ENCODE measurements at regions not wholly inside any gene's neighbourhood (a gene's known extent, or its start where the extent isn't known, plus 50 kb on each side); places are given as distances from the start of the nearest gene placed in this dataset.

GRCh38 chr17:11056926-11057325, 184.1 kb upstream of the SHISA6 start:
- ChIA-PET POLR2A (ENCODE audit: low non-redundant PET) (no interaction called here), CTCF (no interaction called here)
- TF ChIP-seq, protein P1, sequence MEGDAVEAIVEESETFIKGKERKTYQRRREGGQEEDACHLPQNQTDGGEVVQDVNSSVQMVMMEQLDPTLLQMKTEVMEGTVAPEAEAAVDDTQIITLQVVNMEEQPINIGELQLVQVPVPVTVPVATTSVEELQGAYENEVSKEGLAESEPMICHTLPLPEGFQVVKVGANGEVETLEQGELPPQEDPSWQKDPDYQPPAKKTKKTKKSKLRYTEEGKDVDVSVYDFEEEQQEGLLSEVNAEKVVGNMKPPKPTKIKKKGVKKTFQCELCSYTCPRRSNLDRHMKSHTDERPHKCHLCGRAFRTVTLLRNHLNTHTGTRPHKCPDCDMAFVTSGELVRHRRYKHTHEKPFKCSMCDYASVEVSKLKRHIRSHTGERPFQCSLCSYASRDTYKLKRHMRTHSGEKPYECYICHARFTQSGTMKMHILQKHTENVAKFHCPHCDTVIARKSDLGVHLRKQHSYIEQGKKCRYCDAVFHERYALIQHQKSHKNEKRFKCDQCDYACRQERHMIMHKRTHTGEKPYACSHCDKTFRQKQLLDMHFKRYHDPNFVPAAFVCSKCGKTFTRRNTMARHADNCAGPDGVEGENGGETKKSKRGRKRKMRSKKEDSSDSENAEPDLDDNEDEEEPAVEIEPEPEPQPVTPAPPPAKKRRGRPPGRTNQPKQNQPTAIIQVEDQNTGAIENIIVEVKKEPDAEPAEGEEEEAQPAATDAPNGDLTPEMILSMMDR (conservative IDR thresholded peaks at IDR 0.05; ENCODE audit: low read depth) = no peak
- no peak overlapping the region for H3K27ac ChIP-seq
- no peak for DNase-seq (ENCODE audit: low spot score)

DNA sequence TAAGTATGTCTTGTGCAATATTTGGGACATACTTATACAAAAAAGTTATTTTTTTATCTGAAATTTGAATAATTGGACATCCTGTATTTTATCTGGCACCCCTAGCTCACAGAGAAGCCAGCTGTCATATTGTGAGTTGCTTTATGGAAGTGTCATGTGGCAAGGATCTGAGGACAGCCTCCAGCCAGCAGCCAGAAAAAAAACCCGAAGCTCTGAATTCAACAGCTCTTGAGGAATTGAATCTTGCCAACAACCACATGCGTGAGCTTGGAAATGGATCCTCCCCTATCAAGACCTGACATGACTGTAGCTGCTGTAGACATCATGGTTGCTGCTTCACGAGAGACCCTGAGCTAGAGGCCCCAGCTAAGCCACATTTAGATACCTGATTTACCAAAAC, 187.2 kb upstream of the SHISA6 start:
- no peak for DNase-seq (ENCODE audit: low spot score)
- POLR2A ChIA-PET (ENCODE audit: low non-redundant PET) = no interaction called here
- CTCF ChIA-PET = no interaction called here
- no peak overlapping the region for H3K27ac ChIP-seq
- TF ChIP-seq, protein P1 (conservative IDR thresholded peaks at IDR 0.05; ENCODE audit: low read depth) = no peak

- DNase-seq (ENCODE audit: low spot score) = no peak
- ChIA-PET CTCF (no interaction called here), POLR2A (ENCODE audit: low non-redundant PET) (no interaction called here)
- TF ChIP-seq, protein P1 (conservative IDR thresholded peaks at IDR 0.05; ENCODE audit: low read depth) = no peak
- H3K27ac ChIP-seq = no peak overlapping the region
Measured at GRCh38 chr17:11049539-11049938, 191.5 kb upstream of the SHISA6 start.

DNA sequence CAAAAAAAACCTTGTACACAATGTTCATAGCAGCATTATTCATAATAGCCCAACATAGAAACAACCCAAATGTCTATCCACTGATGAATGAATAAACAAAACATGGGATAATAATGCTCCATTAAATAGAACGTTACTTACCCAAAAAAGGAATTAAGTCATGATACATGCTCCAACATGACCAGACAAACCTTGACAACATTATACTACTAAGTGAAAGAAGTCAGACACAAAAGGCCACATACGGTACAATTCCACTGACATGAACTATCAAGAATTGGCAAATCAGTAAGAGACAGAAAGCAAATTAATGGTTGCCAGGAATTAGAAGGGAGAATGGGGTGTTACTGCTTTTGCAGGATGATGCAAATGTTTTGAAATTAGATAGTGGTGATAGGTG, 193.8 kb upstream of the SHISA6 start:
- CTCF ChIA-PET = no interaction called here
- POLR2A ChIA-PET (ENCODE audit: low non-redundant PET) = no interaction called here

DNA sequence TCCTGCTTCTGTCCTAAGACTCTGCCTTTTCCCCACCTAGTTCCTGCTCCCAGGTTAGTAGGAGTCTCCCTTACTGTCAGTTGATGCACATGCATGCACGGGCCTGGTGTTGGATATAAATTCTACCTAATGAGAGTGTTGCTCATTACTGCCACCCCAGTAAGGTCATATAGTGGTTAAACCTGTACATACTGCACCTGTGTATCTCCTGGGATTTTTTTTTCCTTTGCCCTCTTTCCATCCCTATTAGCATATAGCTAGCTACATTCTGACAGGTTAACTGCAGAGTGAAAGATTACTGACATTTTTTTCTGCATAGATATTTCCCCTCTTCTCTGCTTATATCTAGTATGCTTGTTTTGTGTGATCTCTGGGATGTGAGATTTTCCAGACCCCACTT, 201.5 kb upstream of the PIRT start:
- TF ChIP-seq, protein P1 (conservative IDR thresholded peaks at IDR 0.05; ENCODE audit: low read depth) = no peak
- DNase-seq (ENCODE audit: low spot score) = no peak
- no peak overlapping the region for H3K27ac ChIP-seq
- POLR2A ChIA-PET (ENCODE audit: low non-redundant PET) = no interaction called here
- CTCF ChIA-PET = interaction anchor here (0.7 kb wide), 1 partner anchor 940 kb away, joined by 3 read pairs; no protein-coding TSS in a partner anchor

More for the DNA sequence above, 193.8 kb upstream of the SHISA6 start:
- no peak overlapping the region for H3K27ac ChIP-seq
- TF ChIP-seq, protein P1 (conservative IDR thresholded peaks at IDR 0.05; ENCODE audit: low read depth) = no peak
- DNase-seq (ENCODE audit: low spot score) = no peak

GRCh38 chr17:11035681-11036080, 197.8 kb upstream of the PIRT start:
- TF ChIP-seq, protein P1 (conservative IDR thresholded peaks at IDR 0.05; ENCODE audit: low read depth) = no peak
- ChIA-PET CTCF (no interaction called here), POLR2A (ENCODE audit: low non-redundant PET) (no interaction called here)
- DNase-seq (ENCODE audit: low spot score) = no peak
- no peak overlapping the region for H3K27ac ChIP-seq

- no peak overlapping the region for H3K27ac ChIP-seq
- DNase-seq (ENCODE audit: low spot score) = no peak
- CTCF ChIA-PET = no interaction called here
- POLR2A ChIA-PET (ENCODE audit: low non-redundant PET) = no interaction called here
- TF ChIP-seq, protein P1 (conservative IDR thresholded peaks at IDR 0.05; ENCODE audit: low read depth) = no peak
Measured at GRCh38 chr17:11031787-11032186, 193.9 kb upstream of the PIRT start.

All from RWPE1 (cell line).